ENCODE measurements at regions not wholly inside any gene's neighbourhood (a gene's known extent, or its start where the extent isn't known, plus 50 kb on each side); places are given as distances from the start of the nearest gene placed in this dataset.
A peak's percentile ranks its signal among the peaks of the same experiment; 100 is the strongest.
"Not testable (repeated sequence)": the region's sequence is repeated elsewhere in the genome, so short reads cannot be mapped to it uniquely, and the experiment has no call there.

- DNase-seq, result no peak
Measured at GRCh38 chr7:149633976-149634945, 136.7 kb upstream of the ZNF746 start.

- DNase-seq, result not testable (repeated sequence)
Measured at GRCh38 chr7:149628361-149629149, 130.9 kb upstream of the ZNF746 start.

GRCh38 chr7:149627911-149628310 lies 130.3 kb upstream of the ZNF746 start:
- no peak for DNase-seq

DNA sequence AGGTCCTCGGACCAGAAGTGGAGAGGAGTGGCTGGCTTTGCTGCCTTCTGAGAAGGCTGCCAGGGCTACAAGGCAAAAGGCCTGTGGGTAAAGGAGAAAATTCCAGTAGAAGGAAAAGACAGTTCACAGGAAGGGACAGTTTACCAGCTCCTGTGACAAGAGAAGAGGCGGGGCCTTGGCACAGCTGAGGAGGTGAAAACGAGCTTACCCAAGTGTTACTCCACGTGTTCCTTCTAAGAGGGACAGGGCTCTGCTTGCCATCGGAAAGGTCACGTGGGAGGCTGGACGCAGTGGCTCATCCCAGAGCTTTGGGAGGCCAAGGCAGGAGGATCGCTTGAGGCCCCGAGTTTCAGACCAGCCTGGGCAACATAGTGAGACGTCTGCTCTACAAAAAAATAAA lies 129.4 kb upstream of the ZNF746 start:
- DNase-seq, result no peak

GRCh38 chr7:149625947-149626392 lies 128.4 kb upstream of the ZNF746 start:
- DNase-seq, result peak in 1 of 14 donors; percentile 15

- peak in 9 of 14 donors; percentile 4 to 44 (median 15) for DNase-seq
Measured at GRCh38 chr7:149625340-149625946, 127.8 kb upstream of the ZNF746 start.

DNA sequence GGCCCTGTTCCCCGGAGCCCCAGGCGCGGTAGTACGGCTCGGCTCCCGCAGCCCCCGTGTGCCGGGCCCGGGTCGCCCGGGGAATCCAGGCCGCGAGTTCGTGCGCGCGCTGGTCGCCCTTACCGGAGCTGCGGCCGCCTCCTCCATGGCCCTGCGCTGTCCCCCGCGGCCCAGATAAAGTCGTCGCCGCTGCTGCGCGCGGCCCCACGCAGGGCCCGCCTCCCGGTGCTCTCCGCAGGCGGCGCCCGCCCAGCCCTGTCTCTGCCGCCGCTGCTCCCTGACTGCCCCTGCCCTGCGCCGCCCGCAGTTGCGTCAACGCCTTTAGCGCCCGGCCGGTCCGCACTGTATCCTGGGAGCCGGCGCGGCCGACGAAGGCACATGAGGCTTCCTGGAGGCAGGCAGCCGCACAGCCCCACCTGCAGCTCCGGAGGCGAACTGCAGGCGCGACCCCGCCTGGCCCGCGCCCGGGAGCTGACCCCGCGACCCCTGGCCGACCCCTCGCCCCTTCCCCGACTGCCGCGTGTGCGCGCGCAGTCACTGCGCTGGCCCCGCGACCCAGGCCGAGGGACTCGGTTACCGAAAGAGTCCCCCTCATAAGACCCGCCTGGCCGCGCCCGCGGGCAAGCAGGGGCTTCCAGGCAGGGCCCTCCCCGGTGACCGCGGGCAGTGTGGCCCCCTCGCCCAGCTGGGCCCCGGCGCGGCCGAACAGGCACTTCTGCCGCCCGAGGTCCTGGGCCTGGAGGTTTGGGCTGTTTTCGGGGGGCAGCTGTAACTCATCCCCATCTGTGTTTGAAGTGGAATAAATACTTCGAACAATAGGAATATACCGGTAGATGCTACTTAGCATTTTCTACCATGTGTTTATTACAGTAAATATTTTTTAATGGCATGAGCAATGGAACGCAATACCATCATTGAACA lies 127.1 kb upstream of the ZNF746 start:
- peak; percentile 7 to 89 (median 78) for DNase-seq

- DNase-seq, result peak in 3 of 14 donors; percentile 5 to 44 (median 26)
Measured at GRCh38 chr7:149624006-149624405, 126.4 kb upstream of the ZNF746 start.

DNA sequence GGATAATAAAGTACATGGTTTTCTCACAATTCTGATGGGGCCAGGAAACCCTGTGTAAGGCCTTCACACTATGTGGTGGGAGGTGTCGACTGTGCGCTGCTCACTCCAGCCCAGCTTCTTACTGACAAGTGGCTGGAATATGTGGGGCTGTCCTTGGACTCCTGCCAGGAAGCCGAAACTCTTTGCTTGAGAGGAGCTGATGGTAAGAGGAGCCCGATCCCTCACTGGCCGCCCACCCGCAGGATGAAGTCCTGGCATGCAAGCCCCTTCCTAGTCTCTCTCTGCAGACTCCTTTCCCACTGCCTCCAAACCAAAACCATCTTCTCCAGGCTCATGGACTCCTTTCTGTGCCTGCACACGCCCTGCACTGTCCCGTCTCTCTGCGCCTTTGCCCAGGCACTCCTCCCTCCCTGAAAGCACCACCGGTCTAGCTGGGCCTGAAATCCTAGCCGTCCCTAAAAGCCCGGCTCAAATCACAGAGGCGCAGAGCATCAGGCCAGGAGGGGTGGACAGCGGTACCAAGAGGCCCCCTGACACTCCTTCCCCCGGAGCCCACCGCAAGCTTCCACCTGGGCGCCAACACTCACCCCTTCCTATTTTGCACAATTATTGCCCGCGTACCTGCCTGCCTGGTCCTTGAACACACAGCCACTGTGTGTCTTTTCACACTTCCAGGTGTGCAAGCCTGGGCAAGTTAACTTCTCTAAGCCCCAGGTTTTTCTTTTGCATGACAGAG lies 125.8 kb upstream of the ZNF746 start:
- DNase-seq, result peak in 1 of 14 donors; percentile 2

- no peak for DNase-seq
Measured at GRCh38 chr7:149622444-149623210, 125.0 kb upstream of the ZNF746 start.

DNA sequence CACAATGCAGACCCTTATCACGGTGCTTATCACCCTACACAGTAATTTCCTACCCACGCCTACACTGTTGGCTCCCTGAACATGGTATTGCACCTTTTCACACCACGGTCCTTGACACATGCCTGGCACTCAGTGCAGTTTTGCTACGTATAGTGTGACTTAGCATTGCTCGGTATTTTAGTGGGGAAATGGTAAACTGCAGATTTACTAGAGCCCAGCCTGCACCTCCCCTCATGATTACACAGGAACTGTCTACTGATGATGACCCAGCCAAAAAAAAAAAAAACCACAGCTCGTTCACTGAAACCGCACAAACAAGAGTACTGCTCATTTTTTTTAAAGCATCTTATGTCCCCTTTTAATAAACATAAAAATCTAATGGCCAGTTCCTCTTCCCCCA lies 124.2 kb upstream of the ZNF746 start:
- DNase-seq, result no peak

GRCh38 chr7:149620961-149621360 lies 123.4 kb upstream of the ZNF746 start:
- no peak for DNase-seq

DNA sequence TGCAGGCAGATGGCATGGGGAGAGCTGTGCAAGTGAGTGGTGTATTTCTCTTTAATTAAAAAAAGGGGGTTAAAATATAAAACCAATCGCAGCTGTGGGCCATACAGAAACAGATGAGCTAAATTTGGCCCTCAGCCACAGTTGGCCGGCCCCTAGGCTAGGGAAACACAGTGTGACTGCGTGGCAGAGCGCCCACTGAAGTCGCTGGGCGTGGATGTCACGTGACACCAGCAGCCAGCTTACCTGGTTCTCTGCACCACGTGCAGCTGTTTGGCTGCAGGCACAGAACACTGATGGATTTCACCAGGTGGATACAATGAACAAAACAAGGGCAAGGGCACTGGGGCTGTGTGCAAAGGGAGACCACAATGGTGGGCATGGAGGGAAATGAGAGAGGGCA lies 119.3 kb upstream of the ZNF746 start:
- no peak for DNase-seq

DNA sequence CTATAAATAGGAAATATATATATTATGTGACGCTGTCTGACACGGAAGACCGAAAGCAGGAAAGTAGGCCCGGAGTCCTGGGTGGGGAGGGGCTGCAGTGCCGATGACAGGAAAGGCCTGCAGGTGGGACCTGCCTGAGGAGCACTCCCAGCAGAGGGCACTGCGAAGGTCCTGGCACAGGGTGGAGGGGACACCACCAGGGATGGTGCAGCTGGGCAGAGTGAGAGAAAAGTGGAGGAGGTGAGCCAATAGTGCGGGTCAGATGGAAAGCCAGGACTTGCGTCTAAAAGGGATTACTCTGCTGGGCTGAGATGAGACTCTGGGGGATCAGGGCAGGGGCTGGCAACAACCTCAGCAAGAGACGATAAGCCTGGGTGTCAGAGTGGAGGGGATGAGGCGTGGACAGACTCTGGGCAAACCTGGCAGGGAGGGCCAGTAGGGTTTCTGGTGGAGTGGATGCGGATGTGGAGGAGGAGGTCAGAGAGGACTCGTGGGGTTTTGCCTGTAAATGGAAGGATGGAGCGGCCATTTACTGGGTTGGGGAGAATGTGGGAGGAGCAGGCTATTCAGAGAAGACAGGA lies 118.2 kb upstream of the ZNF746 start:
- no peak for DNase-seq

DNA sequence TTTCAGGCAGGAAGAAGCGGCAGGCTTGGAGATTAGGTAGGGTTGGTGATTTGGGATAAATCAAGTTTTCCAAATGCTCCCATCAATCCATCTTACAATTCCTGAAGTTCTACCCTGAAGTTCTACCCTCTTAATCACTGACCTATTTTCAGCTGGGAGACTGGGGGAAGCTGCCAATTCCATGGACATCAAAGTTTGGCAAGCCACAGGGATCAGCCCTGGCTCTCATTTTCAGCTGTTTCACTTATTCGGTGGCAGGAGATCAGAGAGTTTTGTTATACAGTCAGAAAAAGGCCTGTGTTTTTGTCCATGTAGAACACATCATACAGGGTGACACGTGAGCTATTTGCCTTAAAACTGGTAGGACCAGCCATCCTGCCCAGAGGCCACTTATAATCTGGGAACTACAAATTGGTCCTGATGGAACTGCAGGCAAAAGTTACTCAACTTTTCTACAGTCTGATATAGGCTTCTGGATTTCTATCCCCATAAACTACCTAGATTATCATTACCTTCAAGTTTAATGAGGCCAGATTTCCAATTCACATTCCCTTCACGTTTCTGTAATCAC lies 112.9 kb upstream of the ZNF746 start:
- peak in 1 of 14 donors; percentile 1 for DNase-seq

GRCh38 chr7:149608168-149608567 lies 110.6 kb upstream of the ZNF746 start:
- no peak for DNase-seq

DNA sequence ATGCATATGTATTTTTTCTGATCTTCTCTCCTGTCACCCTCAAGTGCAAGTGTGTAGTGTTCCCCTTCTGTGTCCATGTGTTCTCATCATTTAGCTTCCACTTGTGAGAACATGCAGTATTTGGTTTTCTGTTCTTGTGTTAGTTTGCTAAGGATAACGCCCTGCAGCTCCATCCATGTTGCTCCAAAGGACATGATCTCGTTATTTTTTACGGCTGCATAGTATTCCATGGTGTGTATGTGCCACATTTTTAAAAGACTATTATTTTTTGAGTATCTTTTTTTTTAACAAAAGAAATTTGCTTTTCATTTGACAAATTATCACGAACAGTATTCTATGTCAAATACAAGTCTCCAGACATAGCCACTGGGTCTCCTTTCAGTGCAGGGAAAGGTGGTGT lies 110.1 kb upstream of the ZNF746 start:
- DNase-seq, result no peak

DNA sequence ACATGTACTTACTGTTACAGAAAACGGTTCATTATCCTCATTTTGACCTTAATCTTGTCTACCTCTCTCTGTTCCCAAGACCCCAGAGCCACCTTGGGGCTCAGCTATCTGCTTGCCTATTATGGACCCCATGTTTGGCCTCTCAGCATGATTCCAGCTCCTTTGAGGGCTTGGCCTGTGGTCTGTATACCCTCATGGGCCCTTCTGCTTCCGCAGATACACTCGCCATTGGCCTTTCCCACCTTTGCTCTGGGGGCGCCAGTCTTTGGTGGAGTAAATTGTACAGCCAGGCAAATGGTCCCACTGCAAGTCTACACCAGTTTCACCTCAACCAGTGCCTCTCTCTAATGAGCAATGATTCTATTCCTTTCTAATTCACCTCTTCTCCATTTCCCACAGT lies 109.2 kb upstream of the ZNF746 start:
- no peak for DNase-seq

DNA sequence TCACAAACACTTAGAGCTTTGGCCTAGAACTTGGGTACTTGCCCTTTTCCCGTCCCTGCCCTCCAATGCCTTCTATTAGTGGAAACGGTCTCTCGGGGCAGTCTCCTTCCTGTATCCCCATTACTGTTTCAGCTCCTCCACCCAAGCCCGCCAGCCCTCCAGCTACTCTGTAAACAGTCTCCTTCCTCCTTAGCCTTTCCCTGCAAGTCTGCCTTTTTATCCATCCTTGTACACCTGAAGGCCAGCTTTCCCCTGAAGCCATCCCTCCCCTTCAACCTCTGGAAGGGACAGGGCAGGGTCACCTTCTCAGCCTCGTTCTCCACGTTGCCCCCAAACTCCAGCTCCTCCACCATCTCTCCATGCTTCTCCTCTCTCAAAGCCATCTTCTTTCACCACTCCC lies 108.1 kb upstream of the ZNF746 start:
- no peak for DNase-seq
